H9 (cell line): ENCODE measurements at regions not wholly inside any gene's neighbourhood (a gene's known extent, or its start where the extent isn't known, plus 50 kb on each side); places are given as distances from the start of the nearest gene placed in this dataset.

Source experiments
- DNase-seq: peaks from one replicate; pipeline ENCODE4 v3.0.0-alpha.2; 2017
- H2AFZ ChIP-seq: one replicate; pipeline ENCODE4 v1.6.1; 2013; ENCODE audit warnings: mild to moderate bottlenecking, low read length, control low read depth, moderate library complexity
- H2AK5ac ChIP-seq: 2 replicates; pipeline ENCODE4 v1.6.1; 2013; ENCODE audit warnings: low read length, control low read depth, mixed read lengths; ENCODE audit not compliant: insufficient read length
- H2BK120ac ChIP-seq: one replicate; pipeline ENCODE4 v1.6.1; 2013; ENCODE audit warnings: low read depth, mild to moderate bottlenecking, low read length, control low read depth, inconsistent platforms; ENCODE audit not compliant: poor library complexity, severe bottlenecking
- H2BK12ac ChIP-seq: 2 replicates; pipeline ENCODE4 v1.6.1; 2013; ENCODE audit warnings: low read length, control low read depth, mixed read lengths, low read depth; ENCODE audit not compliant: insufficient read length
- H2BK15ac ChIP-seq: 2 replicates; pipeline ENCODE4 v1.6.1; 2013; ENCODE audit warnings: low read depth, low read length, control low read depth
- H2BK20ac ChIP-seq: one replicate; pipeline ENCODE4 v1.6.1; 2013; ENCODE audit warnings: low read depth, mild to moderate bottlenecking, low read length, control low read depth, inconsistent platforms; ENCODE audit not compliant: poor library complexity, severe bottlenecking
- H2BK5ac ChIP-seq: 2 replicates; pipeline ENCODE4 v1.6.1; 2013; ENCODE audit warnings: low read length, control low read depth, mixed read lengths; ENCODE audit not compliant: insufficient read length
- H3K14ac ChIP-seq: 2 replicates; pipeline ENCODE4 v1.6.1; 2013; ENCODE audit warnings: low read length, control low read depth; ENCODE audit not compliant: insufficient read depth
- H3K18ac ChIP-seq: 2 replicates; pipeline ENCODE4 v1.6.1; 2013; ENCODE audit warnings: low read depth, mild to moderate bottlenecking, mixed read lengths, low read length, control low read depth; ENCODE audit not compliant: insufficient read length
- H3K23ac ChIP-seq: 2 replicates; pipeline ENCODE4 v1.6.1; 2013; ENCODE audit warnings: low read length, control low read depth, mixed read lengths, low read depth; ENCODE audit not compliant: insufficient read length
- H3K23me2 ChIP-seq: 2 replicates; pipeline ENCODE4 v1.6.1; 2013; ENCODE audit warnings: low read depth, mild to moderate bottlenecking, mixed read lengths, low read length, control low read depth; ENCODE audit not compliant: insufficient read length, poor library complexity, severe bottlenecking
- H3K27ac ChIP-seq: 2 replicates; pipeline ENCODE4 v1.5.1; 2013; ENCODE audit warnings: low read length, control low read depth, mixed read lengths, low read depth; ENCODE audit not compliant: insufficient read length
- H3K27me3 ChIP-seq: 2 replicates; pipeline ENCODE4 v1.6.1; 2013; ENCODE audit warnings: low read length, control low read depth, inconsistent platforms; ENCODE audit not compliant: insufficient read depth
- H3K4ac ChIP-seq: 2 replicates; pipeline ENCODE4 v1.6.1; 2013; ENCODE audit warnings: low read depth, mild to moderate bottlenecking, control low read depth, inconsistent platforms, low read length, moderate library complexity
- H3K4me1 ChIP-seq: 2 replicates; pipeline ENCODE4 v1.6.1; 2013; ENCODE audit warnings: low read length, control low read depth, inconsistent platforms; ENCODE audit not compliant: insufficient read depth
- H3K4me2 ChIP-seq: 2 replicates; pipeline ENCODE4 v1.6.1; 2013; ENCODE audit warnings: low read length, control low read depth, mixed read lengths; ENCODE audit not compliant: insufficient read length, insufficient read depth
- H3K56ac ChIP-seq: 2 replicates; pipeline ENCODE4 v1.6.1; 2013; ENCODE audit warnings: low read depth, mild to moderate bottlenecking, mixed read lengths, low read length, control low read depth; ENCODE audit not compliant: insufficient read length
- H3K79me1 ChIP-seq: 2 replicates; pipeline ENCODE4 v1.6.1; 2013; ENCODE audit warnings: low read depth, mild to moderate bottlenecking, moderate library complexity, low read length, control low read depth, inconsistent platforms; ENCODE audit not compliant: insufficient read depth, poor library complexity, severe bottlenecking
- H3K79me2 ChIP-seq: 2 replicates; pipeline ENCODE4 v1.6.1; 2013; ENCODE audit warnings: low read length, control low read depth, inconsistent platforms; ENCODE audit not compliant: insufficient read depth
- H3K9ac ChIP-seq: 2 replicates; pipeline ENCODE4 v1.6.1; 2013; ENCODE audit warnings: low read length, control low read depth, mixed read lengths; ENCODE audit not compliant: insufficient read length; ENCODE audit errors: extremely low read depth
- H3K9me3 ChIP-seq: one replicate; pipeline ENCODE4 v1.6.1; 2013; ENCODE audit warnings: low read depth, low read length, inconsistent platforms; ENCODE audit not compliant: control insufficient read depth
- H3T11ph ChIP-seq: one replicate; pipeline ENCODE4 v1.6.1; 2013; ENCODE audit warnings: mild to moderate bottlenecking, low read length, control low read depth, inconsistent platforms
- H4K20me1 ChIP-seq: one replicate; pipeline ENCODE4 v1.6.1; 2013; ENCODE audit not compliant: control insufficient read depth, insufficient read length, insufficient read depth
- H4K5ac ChIP-seq: 2 replicates; pipeline ENCODE4 v1.6.1; 2013; ENCODE audit warnings: low read depth, mild to moderate bottlenecking, mixed read lengths, low read length, control low read depth; ENCODE audit not compliant: insufficient read length
- H4K8ac ChIP-seq: replicated peaks from 2 replicates; pipeline ENCODE4 v1.6.1; 2013; ENCODE audit warnings: low read length, control low read depth, mixed read lengths, low read depth; ENCODE audit not compliant: insufficient read length
- H4K91ac ChIP-seq: 2 replicates; pipeline ENCODE4 v1.6.1; 2013; ENCODE audit warnings: low read depth, mild to moderate bottlenecking, moderate library complexity, mixed read lengths, low read length, control low read depth; ENCODE audit not compliant: insufficient read length
- H3K27ac Mint-ChIP-seq, 3 experiments: 2 replicates in 2 of 3; 3 replicates in 1 of 3; pipeline ENCODE4 v1.8.0; 2020 to 2021; ENCODE audit warnings: mixed read lengths in 3 of 3, mild to moderate bottlenecking in 1 of 3, moderate library complexity in 1 of 3
- H3K27me3 Mint-ChIP-seq: 2 replicates; pipeline ENCODE4 v1.8.0; 2021; ENCODE audit warnings: low read depth, mild to moderate bottlenecking, moderate library complexity, mixed read lengths
- H3K36me3 Mint-ChIP-seq, 3 experiments: 2 replicates in 2 of 3; 3 replicates in 1 of 3; pipeline ENCODE4 v1.8.0; 2020 to 2021; ENCODE audit warnings: low read depth in 3 of 3, mixed read lengths in 3 of 3; ENCODE audit not compliant: insufficient read depth in 1 of 3
- H3K4me1 Mint-ChIP-seq, 2 experiments: 2 replicates each; pipeline ENCODE4 v1.8.0; 2020; ENCODE audit warnings: mixed read lengths in 2 of 2
- H3K4me3 Mint-ChIP-seq, 2 experiments: 2 replicates in 1 of 2; 3 replicates in 1 of 2; pipeline ENCODE4 v1.8.0; 2020 to 2021; ENCODE audit warnings: mild to moderate bottlenecking in 2 of 2, mixed read lengths in 2 of 2, moderate library complexity in 1 of 2
- H3K9me3 Mint-ChIP-seq, 2 experiments: 2 replicates in 1 of 2; 3 replicates in 1 of 2; pipeline ENCODE4 v1.8.0; 2020; ENCODE audit warnings: mild to moderate bottlenecking in 2 of 2, mixed read lengths in 2 of 2, moderate library complexity in 1 of 2
- CTCF ChIP-seq: fragments of 200-600 bp; sonication (generic); conservative IDR thresholded peaks from 3 replicates; pipeline ENCODE4 v1.8.0; 2021; ENCODE audit warnings: antibody characterized with exemption, mild to moderate bottlenecking
- WGBS: extraction: QIAGEN DNeasy Blood & Tissue Kit; methylation state at CpG from one replicate; pipeline ENCODE4 v1.1.7; 2013; ENCODE audit warnings: missing lambda C conversion rate, low lambda C conversion rate, mixed read lengths; ENCODE audit not compliant: insufficient read length; ENCODE audit errors: extremely low coverage; 5-methylcytosine and 5-hydroxymethylcytosine counted together

GRCh38 chr11:115964091-115964490 is 459.9 kb upstream of the CADM1 start:
- H3K4me1 Mint-ChIP-seq, result peaks cover 18 to 37% of the 10 kb centered on the region in 2 experiments

More at GRCh38 chr11:115964091-115964490, 459.9 kb upstream of the CADM1 start:
- Histone ChIP-seq H3K4me1 (no peaks in the 10 kb centered on the region), H4K8ac (no peak overlapping the region), H2BK120ac (no peak overlapping the region), H4K5ac (no peak overlapping the region), H3K56ac (no peak overlapping the region), H3K14ac (no peak overlapping the region), H2BK20ac (no peak overlapping the region), H2AK5ac (no peak overlapping the region), H3K79me2 (no peaks in the 10 kb centered on the region), H2BK15ac (no peak overlapping the region), H3K9me3 (no peaks in the 10 kb centered on the region), H3K4ac (no peak overlapping the region), H3K9ac (no peak overlapping the region), H2BK12ac (no peak overlapping the region), H3K23ac (no peak overlapping the region), H3K27ac (no peak overlapping the region), H3T11ph (no peak overlapping the region), H4K91ac (no peak overlapping the region), H3K27me3 (no peaks in the 10 kb centered on the region; the same call in 1 of the 2 replicates), H3K23me2 (no peaks in the 10 kb centered on the region), H3K18ac (no peak overlapping the region), H4K20me1 (no peaks in the 10 kb centered on the region), H2AFZ (no peak overlapping the region), H2BK5ac (no peak overlapping the region), H3K4me2 (no peak overlapping the region), H3K79me1 (no peaks in the 10 kb centered on the region)
- TF ChIP-seq CTCF, result no peak
- WGBS, result no CpG with 5 or more reads among the region's 2 CpGs
- H3K36me3 Mint-ChIP-seq, result peaks cover 0 to 2% (median 0%) of the 10 kb centered on the region in 3 experiments; a peak in 2 of 7 replicates
- H3K27ac Mint-ChIP-seq, result no peak overlapping the region
- no peak for DNase-seq
- peaks cover 6 to 9% of the 10 kb centered on the region in 2 experiments; a peak in 3 of 5 replicates for H3K9me3 Mint-ChIP-seq
- peaks cover 88% of the 10 kb centered on the region for H3K27me3 Mint-ChIP-seq
- H3K4me3 Mint-ChIP-seq, result no peak overlapping the region
